IPS-NIHi11 (cell line): ENCODE measurements at regions not wholly inside any gene's neighbourhood (a gene's known extent, or its start where the extent isn't known, plus 50 kb on each side); places are given as distances from the start of the nearest gene placed in this dataset.
A peak's percentile ranks its signal among the peaks of the same experiment; 100 is the strongest.

ENCODE experiments used
- DNase-seq: peaks from one replicate; pipeline ENCODE4 v3.0.0; 2012; ENCODE audit warnings: mixed read lengths, low spot score

GRCh38 chr4:121277194-121278105, 103.4 kb downstream of the QRFPR start:
- peak; percentile 59 for DNase-seq

GRCh38 chr4:121273191-121273590, 107.6 kb downstream of the QRFPR start:
- no peak for DNase-seq

GRCh38 chr4:121272526-121272925, 108.3 kb downstream of the QRFPR start:
- no peak for DNase-seq

GRCh38 chr4:121270389-121270788, 106.3 kb upstream of the TNIP3 start:
- no peak for DNase-seq

- no peak for DNase-seq
Measured at GRCh38 chr4:121269001-121269400, 104.9 kb upstream of the TNIP3 start.

GRCh38 chr4:121266982-121267381, 102.9 kb upstream of the TNIP3 start:
- DNase-seq = no peak

- DNase-seq = no peak
Measured at GRCh38 chr4:121256887-121257466, 92.9 kb upstream of the TNIP3 start.

GRCh38 chr4:121255986-121256750, 92.0 kb upstream of the TNIP3 start:
- no peak for DNase-seq

GRCh38 chr4:121253961-121254360, 89.8 kb upstream of the TNIP3 start:
- DNase-seq = no peak

GRCh38 chr4:121252224-121252806, 88.2 kb upstream of the TNIP3 start:
- DNase-seq = peak; percentile 81

- DNase-seq = no peak
Measured at GRCh38 chr4:121248747-121249146, 84.6 kb upstream of the TNIP3 start.

- DNase-seq = no peak
Measured at GRCh38 chr4:121246698-121247097, 82.6 kb upstream of the TNIP3 start.

- no peak for DNase-seq
Measured at GRCh38 chr4:121243485-121243884, 79.4 kb upstream of the TNIP3 start.

- no peak for DNase-seq
Measured at GRCh38 chr4:121242188-121242750, 78.1 kb upstream of the TNIP3 start.

- no peak for DNase-seq
Measured at GRCh38 chr4:121239951-121240350, 75.8 kb upstream of the TNIP3 start.

- DNase-seq = no peak
Measured at GRCh38 chr4:121238461-121238860, 74.3 kb upstream of the TNIP3 start.

GRCh38 chr4:121237069-121237399, 72.9 kb upstream of the TNIP3 start:
- DNase-seq = no peak

GRCh38 chr4:121236353-121237068, 72.4 kb upstream of the TNIP3 start:
- DNase-seq = no peak

GRCh38 chr4:121233982-121234381, 69.9 kb upstream of the TNIP3 start:
- peak; percentile 22 for DNase-seq

GRCh38 chr4:121229993-121230392, 65.9 kb upstream of the TNIP3 start:
- no peak for DNase-seq

- DNase-seq = no peak
Measured at GRCh38 chr4:121228848-121229247, 64.7 kb upstream of the TNIP3 start.
